ENCODE measurements at regions not wholly inside any gene's neighbourhood (a gene's known extent, or its start where the extent isn't known, plus 50 kb on each side); places are given as distances from the start of the nearest gene placed in this dataset.

- TF ChIP-seq BRCA1 (IDR thresholded peaks at IDR 0.05; ENCODE audit: low read depth, low read length): no peak
These were observed 542.2 kb downstream of the XIRP2 start (continued) for GRCh38 chr2:167430447-167430846.
